ENCODE measurements at regions not wholly inside any gene's neighbourhood (a gene's known extent, or its start where the extent isn't known, plus 50 kb on each side); places are given as distances from the start of the nearest gene placed in this dataset.
"Not testable (repeated sequence)": the region's sequence is repeated elsewhere in the genome, so short reads cannot be mapped to it uniquely, and the experiment has no call there.

DNA sequence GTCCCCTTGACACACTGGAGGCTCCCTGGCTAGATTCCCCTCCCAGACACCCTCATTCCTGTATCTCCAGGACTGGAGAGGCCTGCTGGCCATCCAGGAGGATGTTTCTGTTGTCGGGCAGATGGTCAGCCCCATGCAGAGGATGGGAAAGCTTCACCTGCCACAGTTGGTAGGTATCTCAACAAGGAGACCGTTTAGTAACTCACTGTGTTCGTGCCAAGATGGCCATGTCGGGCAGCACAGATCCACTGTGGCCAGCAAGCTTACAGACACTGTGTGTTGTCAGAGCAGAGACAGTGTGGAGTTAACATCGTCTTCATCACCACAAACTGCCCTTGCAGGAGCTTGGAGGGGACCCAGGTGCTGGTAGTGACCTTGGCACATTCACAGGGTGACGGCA is 390.9 kb downstream of the SEC14L1 start:
- Histone ChIP-seq H3K27ac (ENCODE audit: low read length) (no peak overlapping the region), H2AFZ (ENCODE audit: low read length) (no peak overlapping the region), H3K9me3 (ENCODE audit: low read length) (no peaks in the 10 kb centered on the region), H3K9ac (ENCODE audit: low read length) (no peak overlapping the region), H4K20me1 (ENCODE audit: low read length) (no peaks in the 10 kb centered on the region), H3F3A (ENCODE audit: low read length, unreplicated experiment) (no peaks in the 10 kb centered on the region), H3K4me3 (ENCODE audit: low read length) (no peak overlapping the region), H3K36me3 (ENCODE audit: low read depth, low read length) (no peaks in the 10 kb centered on the region), H3K4me1 (ENCODE audit: insufficient read depth, low read length) (no peaks in the 10 kb centered on the region), H3K27me3 (ENCODE audit: low read length) (peaks cover 26% of the 10 kb centered on the region), H3K4me2 (ENCODE audit: low read length) (no peak overlapping the region), H3K79me2 (ENCODE audit: low read length) (no peaks in the 10 kb centered on the region), H3K9me2 (replicated peaks; ENCODE audit: low read length) (no peaks in the 10 kb centered on the region)
- TF ChIP-seq EZH2 (IDR thresholded peaks at IDR 0.05; ENCODE audit: low read length, unreplicated experiment) (no peak), EZH2phosphoT487 (IDR thresholded peaks at IDR 0.05; ENCODE audit: borderline replicate concordance, low read length) (no peak)
- TF ChIP-seq, protein P1, sequence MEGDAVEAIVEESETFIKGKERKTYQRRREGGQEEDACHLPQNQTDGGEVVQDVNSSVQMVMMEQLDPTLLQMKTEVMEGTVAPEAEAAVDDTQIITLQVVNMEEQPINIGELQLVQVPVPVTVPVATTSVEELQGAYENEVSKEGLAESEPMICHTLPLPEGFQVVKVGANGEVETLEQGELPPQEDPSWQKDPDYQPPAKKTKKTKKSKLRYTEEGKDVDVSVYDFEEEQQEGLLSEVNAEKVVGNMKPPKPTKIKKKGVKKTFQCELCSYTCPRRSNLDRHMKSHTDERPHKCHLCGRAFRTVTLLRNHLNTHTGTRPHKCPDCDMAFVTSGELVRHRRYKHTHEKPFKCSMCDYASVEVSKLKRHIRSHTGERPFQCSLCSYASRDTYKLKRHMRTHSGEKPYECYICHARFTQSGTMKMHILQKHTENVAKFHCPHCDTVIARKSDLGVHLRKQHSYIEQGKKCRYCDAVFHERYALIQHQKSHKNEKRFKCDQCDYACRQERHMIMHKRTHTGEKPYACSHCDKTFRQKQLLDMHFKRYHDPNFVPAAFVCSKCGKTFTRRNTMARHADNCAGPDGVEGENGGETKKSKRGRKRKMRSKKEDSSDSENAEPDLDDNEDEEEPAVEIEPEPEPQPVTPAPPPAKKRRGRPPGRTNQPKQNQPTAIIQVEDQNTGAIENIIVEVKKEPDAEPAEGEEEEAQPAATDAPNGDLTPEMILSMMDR (conservative IDR thresholded peaks at IDR 0.05; ENCODE audit: low read depth, low read length) = no peak
- ChIA-PET CTCF (interaction anchor here (0.6 kb wide), 1 partner anchor 14 kb away, joined by 6 read pairs; no protein-coding TSS in a partner anchor), POLR2A (ENCODE audit: unreplicated experiment) (no interaction called here)
- BruUV-seq (replicated peaks) = no TSS peak
- ATAC-seq (no peak), DNase-seq (no peak)
- intact Hi-C loops (cut with micrococcal nuclease) = no loop called here

DNA sequence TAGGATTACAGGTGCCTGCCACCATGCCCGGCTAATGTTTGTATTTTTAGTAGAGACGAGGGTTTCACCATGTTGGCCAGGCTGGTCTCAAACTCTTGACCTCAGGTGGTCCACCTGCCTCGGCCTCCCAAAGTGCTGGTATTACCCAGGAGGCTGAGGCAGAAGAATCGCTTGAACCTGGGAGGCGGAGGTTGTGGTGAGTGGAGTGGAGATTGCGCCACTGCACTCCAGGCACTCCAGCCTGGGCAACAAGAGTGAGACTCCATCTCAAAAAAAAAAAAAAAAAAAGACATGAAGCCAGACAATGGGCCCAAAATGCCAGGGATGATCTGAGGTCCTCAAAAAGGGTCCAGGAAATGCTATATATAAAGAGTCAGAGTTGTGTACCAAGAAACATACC is 392.9 kb downstream of the SEC14L1 start:
- H3K4me2 ChIP-seq (ENCODE audit: low read length); H3K79me2 ChIP-seq (ENCODE audit: low read length); H4K20me1 ChIP-seq (ENCODE audit: low read length); H2AFZ ChIP-seq (ENCODE audit: low read length); POLR2A ChIA-PET (ENCODE audit: unreplicated experiment); H3K4me1 ChIP-seq (ENCODE audit: insufficient read depth, low read length); H3K27ac ChIP-seq (ENCODE audit: low read length); ATAC-seq; H3K36me3 ChIP-seq (ENCODE audit: low read depth, low read length); H3K4me3 ChIP-seq (ENCODE audit: low read length); CTCF ChIA-PET; BruUV-seq (replicated peaks); H3K9me2 ChIP-seq (replicated peaks; ENCODE audit: low read length); intact Hi-C loops (cut with micrococcal nuclease); H3F3A ChIP-seq (ENCODE audit: low read length, unreplicated experiment); H3K9ac ChIP-seq (ENCODE audit: low read length); H3K9me3 ChIP-seq (ENCODE audit: low read length); DNase-seq: not testable (repeated sequence)
- peaks cover 31% of the 10 kb centered on the region for H3K27me3 ChIP-seq (ENCODE audit: low read length)

DNA sequence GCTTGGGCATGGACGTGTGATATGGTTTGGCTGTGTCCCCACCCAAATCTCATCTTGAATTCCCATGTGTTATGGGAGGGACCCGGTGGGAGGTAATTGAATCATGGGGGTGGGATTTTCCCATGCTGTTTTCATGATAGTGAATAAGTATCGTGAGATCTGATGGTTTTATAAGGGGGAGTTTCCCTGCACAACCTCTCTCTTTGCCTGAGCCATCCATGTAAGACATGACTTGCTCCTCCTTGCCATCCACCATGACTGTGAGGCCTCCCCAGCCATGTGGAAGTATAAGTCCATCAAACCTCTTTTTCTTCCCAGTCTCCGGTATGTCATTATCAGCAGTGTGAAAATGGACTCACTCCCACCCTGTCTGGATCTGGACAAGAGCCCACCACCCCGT is 393.4 kb downstream of the SEC14L1 start:
- ATAC-seq = no peak
- ChIA-PET POLR2A (ENCODE audit: unreplicated experiment) (no interaction called here), CTCF (no interaction called here)
- H3K27ac ChIP-seq (ENCODE audit: low read length) = no peak overlapping the region
- no peaks in the 10 kb centered on the region for H4K20me1 ChIP-seq (ENCODE audit: low read length)
- no peak overlapping the region for H2AFZ ChIP-seq (ENCODE audit: low read length)
- H3K9ac ChIP-seq (ENCODE audit: low read length) = no peak overlapping the region
- no TSS peak for BruUV-seq (replicated peaks)
- TF ChIP-seq EZH2phosphoT487 (IDR thresholded peaks at IDR 0.05; ENCODE audit: borderline replicate concordance, low read length) = no peak
- no peak for TF ChIP-seq EZH2 (IDR thresholded peaks at IDR 0.05; ENCODE audit: low read length, unreplicated experiment)
- TF ChIP-seq, protein P1 (conservative IDR thresholded peaks at IDR 0.05; ENCODE audit: low read depth, low read length) = no peak
- H3K9me3 ChIP-seq (ENCODE audit: low read length) = no peaks in the 10 kb centered on the region
- intact Hi-C loops (cut with micrococcal nuclease) = no loop called here
- H3K36me3 ChIP-seq (ENCODE audit: low read depth, low read length) = no peaks in the 10 kb centered on the region
- H3K4me3 ChIP-seq (ENCODE audit: low read length) = no peak overlapping the region
- H3K27me3 ChIP-seq (ENCODE audit: low read length) = peaks cover 29% of the 10 kb centered on the region
- H3K4me2 ChIP-seq (ENCODE audit: low read length) = no peak overlapping the region
- H3F3A ChIP-seq (ENCODE audit: low read length, unreplicated experiment) = no peaks in the 10 kb centered on the region
- no peaks in the 10 kb centered on the region for H3K79me2 ChIP-seq (ENCODE audit: low read length)
- no peaks in the 10 kb centered on the region for H3K4me1 ChIP-seq (ENCODE audit: insufficient read depth, low read length)
- DNase-seq = no peak
- no peaks in the 10 kb centered on the region for H3K9me2 ChIP-seq (replicated peaks; ENCODE audit: low read length)

Data from PC-3 (cell line).